H9 (cell line): ENCODE measurements at regions not wholly inside any gene's neighbourhood (a gene's known extent, or its start where the extent isn't known, plus 50 kb on each side); places are given as distances from the start of the nearest gene placed in this dataset.

Experiments
- DNase-seq: peaks from one replicate; pipeline ENCODE4 v3.0.0-alpha.2; 2017
- H2AFZ ChIP-seq: one replicate; pipeline ENCODE4 v1.6.1; 2013; ENCODE audit warnings: mild to moderate bottlenecking, low read length, control low read depth, moderate library complexity
- H2AK5ac ChIP-seq: 2 replicates; pipeline ENCODE4 v1.6.1; 2013; ENCODE audit warnings: low read length, control low read depth, mixed read lengths; ENCODE audit not compliant: insufficient read length
- H2BK120ac ChIP-seq: one replicate; pipeline ENCODE4 v1.6.1; 2013; ENCODE audit warnings: low read depth, mild to moderate bottlenecking, low read length, control low read depth, inconsistent platforms; ENCODE audit not compliant: poor library complexity, severe bottlenecking
- H2BK12ac ChIP-seq: 2 replicates; pipeline ENCODE4 v1.6.1; 2013; ENCODE audit warnings: low read length, control low read depth, mixed read lengths, low read depth; ENCODE audit not compliant: insufficient read length
- H2BK15ac ChIP-seq: 2 replicates; pipeline ENCODE4 v1.6.1; 2013; ENCODE audit warnings: low read depth, low read length, control low read depth
- H2BK20ac ChIP-seq: one replicate; pipeline ENCODE4 v1.6.1; 2013; ENCODE audit warnings: low read depth, mild to moderate bottlenecking, low read length, control low read depth, inconsistent platforms; ENCODE audit not compliant: poor library complexity, severe bottlenecking
- H2BK5ac ChIP-seq: 2 replicates; pipeline ENCODE4 v1.6.1; 2013; ENCODE audit warnings: low read length, control low read depth, mixed read lengths; ENCODE audit not compliant: insufficient read length
- H3K14ac ChIP-seq: 2 replicates; pipeline ENCODE4 v1.6.1; 2013; ENCODE audit warnings: low read length, control low read depth; ENCODE audit not compliant: insufficient read depth
- H3K18ac ChIP-seq: 2 replicates; pipeline ENCODE4 v1.6.1; 2013; ENCODE audit warnings: low read depth, mild to moderate bottlenecking, mixed read lengths, low read length, control low read depth; ENCODE audit not compliant: insufficient read length
- H3K23ac ChIP-seq: 2 replicates; pipeline ENCODE4 v1.6.1; 2013; ENCODE audit warnings: low read length, control low read depth, mixed read lengths, low read depth; ENCODE audit not compliant: insufficient read length
- H3K23me2 ChIP-seq: 2 replicates; pipeline ENCODE4 v1.6.1; 2013; ENCODE audit warnings: low read depth, mild to moderate bottlenecking, mixed read lengths, low read length, control low read depth; ENCODE audit not compliant: insufficient read length, poor library complexity, severe bottlenecking
- H3K27ac ChIP-seq: 2 replicates; pipeline ENCODE4 v1.5.1; 2013; ENCODE audit warnings: low read length, control low read depth, mixed read lengths, low read depth; ENCODE audit not compliant: insufficient read length
- H3K27me3 ChIP-seq: 2 replicates; pipeline ENCODE4 v1.6.1; 2013; ENCODE audit warnings: low read length, control low read depth, inconsistent platforms; ENCODE audit not compliant: insufficient read depth
- H3K4ac ChIP-seq: 2 replicates; pipeline ENCODE4 v1.6.1; 2013; ENCODE audit warnings: low read depth, mild to moderate bottlenecking, control low read depth, inconsistent platforms, low read length, moderate library complexity
- H3K4me1 ChIP-seq: 2 replicates; pipeline ENCODE4 v1.6.1; 2013; ENCODE audit warnings: low read length, control low read depth, inconsistent platforms; ENCODE audit not compliant: insufficient read depth
- H3K4me2 ChIP-seq: 2 replicates; pipeline ENCODE4 v1.6.1; 2013; ENCODE audit warnings: low read length, control low read depth, mixed read lengths; ENCODE audit not compliant: insufficient read length, insufficient read depth
- H3K56ac ChIP-seq: 2 replicates; pipeline ENCODE4 v1.6.1; 2013; ENCODE audit warnings: low read depth, mild to moderate bottlenecking, mixed read lengths, low read length, control low read depth; ENCODE audit not compliant: insufficient read length
- H3K79me1 ChIP-seq: 2 replicates; pipeline ENCODE4 v1.6.1; 2013; ENCODE audit warnings: low read depth, mild to moderate bottlenecking, moderate library complexity, low read length, control low read depth, inconsistent platforms; ENCODE audit not compliant: insufficient read depth, poor library complexity, severe bottlenecking
- H3K79me2 ChIP-seq: 2 replicates; pipeline ENCODE4 v1.6.1; 2013; ENCODE audit warnings: low read length, control low read depth, inconsistent platforms; ENCODE audit not compliant: insufficient read depth
- H3K9ac ChIP-seq: 2 replicates; pipeline ENCODE4 v1.6.1; 2013; ENCODE audit warnings: low read length, control low read depth, mixed read lengths; ENCODE audit not compliant: insufficient read length; ENCODE audit errors: extremely low read depth
- H3K9me3 ChIP-seq: one replicate; pipeline ENCODE4 v1.6.1; 2013; ENCODE audit warnings: low read depth, low read length, inconsistent platforms; ENCODE audit not compliant: control insufficient read depth
- H3T11ph ChIP-seq: one replicate; pipeline ENCODE4 v1.6.1; 2013; ENCODE audit warnings: mild to moderate bottlenecking, low read length, control low read depth, inconsistent platforms
- H4K20me1 ChIP-seq: one replicate; pipeline ENCODE4 v1.6.1; 2013; ENCODE audit not compliant: control insufficient read depth, insufficient read length, insufficient read depth
- H4K5ac ChIP-seq: 2 replicates; pipeline ENCODE4 v1.6.1; 2013; ENCODE audit warnings: low read depth, mild to moderate bottlenecking, mixed read lengths, low read length, control low read depth; ENCODE audit not compliant: insufficient read length
- H4K8ac ChIP-seq: replicated peaks from 2 replicates; pipeline ENCODE4 v1.6.1; 2013; ENCODE audit warnings: low read length, control low read depth, mixed read lengths, low read depth; ENCODE audit not compliant: insufficient read length
- H4K91ac ChIP-seq: 2 replicates; pipeline ENCODE4 v1.6.1; 2013; ENCODE audit warnings: low read depth, mild to moderate bottlenecking, moderate library complexity, mixed read lengths, low read length, control low read depth; ENCODE audit not compliant: insufficient read length
- H3K27ac Mint-ChIP-seq, 3 experiments: 2 replicates in 2 of 3; 3 replicates in 1 of 3; pipeline ENCODE4 v1.8.0; 2020 to 2021; ENCODE audit warnings: mixed read lengths in 3 of 3, mild to moderate bottlenecking in 1 of 3, moderate library complexity in 1 of 3
- H3K27me3 Mint-ChIP-seq: 2 replicates; pipeline ENCODE4 v1.8.0; 2021; ENCODE audit warnings: low read depth, mild to moderate bottlenecking, moderate library complexity, mixed read lengths
- H3K36me3 Mint-ChIP-seq, 3 experiments: 2 replicates in 2 of 3; 3 replicates in 1 of 3; pipeline ENCODE4 v1.8.0; 2020 to 2021; ENCODE audit warnings: low read depth in 3 of 3, mixed read lengths in 3 of 3; ENCODE audit not compliant: insufficient read depth in 1 of 3
- H3K4me1 Mint-ChIP-seq, 2 experiments: 2 replicates each; pipeline ENCODE4 v1.8.0; 2020; ENCODE audit warnings: mixed read lengths in 2 of 2
- H3K4me3 Mint-ChIP-seq, 2 experiments: 2 replicates in 1 of 2; 3 replicates in 1 of 2; pipeline ENCODE4 v1.8.0; 2020 to 2021; ENCODE audit warnings: mild to moderate bottlenecking in 2 of 2, mixed read lengths in 2 of 2, moderate library complexity in 1 of 2
- H3K9me3 Mint-ChIP-seq, 2 experiments: 2 replicates in 1 of 2; 3 replicates in 1 of 2; pipeline ENCODE4 v1.8.0; 2020; ENCODE audit warnings: mild to moderate bottlenecking in 2 of 2, mixed read lengths in 2 of 2, moderate library complexity in 1 of 2
- WGBS: extraction: QIAGEN DNeasy Blood & Tissue Kit; methylation state at CpG from one replicate; pipeline ENCODE4 v1.1.7; 2013; ENCODE audit warnings: missing lambda C conversion rate, low lambda C conversion rate, mixed read lengths; ENCODE audit not compliant: insufficient read length; ENCODE audit errors: extremely low coverage; 5-methylcytosine and 5-hydroxymethylcytosine counted together
- TF ChIP-seq, protein P1 (sequence below): fragments of 200-600 bp; sonication (generic); conservative IDR thresholded peaks from 3 replicates; pipeline ENCODE4 v1.8.0; 2021; ENCODE audit warnings: antibody characterized with exemption, mild to moderate bottlenecking

DNA sequence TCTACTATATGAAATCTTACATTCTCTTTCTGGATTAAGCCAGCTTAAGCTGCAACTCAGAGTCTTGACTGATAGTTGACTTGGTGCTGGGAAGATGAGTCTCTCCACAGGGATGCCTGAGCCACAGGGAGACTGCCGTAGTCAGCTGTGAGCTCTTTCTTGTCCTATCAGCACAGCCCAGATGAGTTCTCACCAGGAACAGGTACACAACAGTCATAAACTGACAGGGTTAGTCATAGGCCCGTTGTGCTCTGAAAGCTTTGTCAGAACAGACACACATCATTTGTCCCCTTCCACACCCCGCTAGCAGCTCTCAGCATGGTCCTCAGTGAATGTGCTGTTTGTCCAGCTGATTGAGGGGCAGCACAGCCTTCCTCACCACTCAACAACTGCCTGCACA is 221.6 kb downstream of the RPS24 start:
- Histone ChIP-seq H4K20me1 (no peaks in the 10 kb centered on the region), H2BK15ac (no peak overlapping the region), H3K23ac (no peak overlapping the region), H3K4me1 (no peaks in the 10 kb centered on the region), H2BK5ac (no peak overlapping the region), H3K4ac (no peak overlapping the region), H2BK20ac (no peak overlapping the region), H3K79me1 (no peaks in the 10 kb centered on the region), H3K9ac (no peak overlapping the region), H4K8ac (no peak overlapping the region), H4K91ac (no peak overlapping the region), H4K5ac (no peak overlapping the region), H3K27ac (no peak overlapping the region), H2BK120ac (no peak overlapping the region), H3K4me2 (no peak overlapping the region), H3K27me3 (no peaks in the 10 kb centered on the region), H3K79me2 (no peaks in the 10 kb centered on the region), H3K23me2 (no peaks in the 10 kb centered on the region), H3K14ac (no peak overlapping the region), H3K9me3 (no peaks in the 10 kb centered on the region), H3T11ph (no peak overlapping the region), H3K18ac (no peak overlapping the region), H3K56ac (no peak overlapping the region), H2BK12ac (no peak overlapping the region), H2AK5ac (no peak overlapping the region), H2AFZ (no peak overlapping the region)
- TF ChIP-seq, protein P1, sequence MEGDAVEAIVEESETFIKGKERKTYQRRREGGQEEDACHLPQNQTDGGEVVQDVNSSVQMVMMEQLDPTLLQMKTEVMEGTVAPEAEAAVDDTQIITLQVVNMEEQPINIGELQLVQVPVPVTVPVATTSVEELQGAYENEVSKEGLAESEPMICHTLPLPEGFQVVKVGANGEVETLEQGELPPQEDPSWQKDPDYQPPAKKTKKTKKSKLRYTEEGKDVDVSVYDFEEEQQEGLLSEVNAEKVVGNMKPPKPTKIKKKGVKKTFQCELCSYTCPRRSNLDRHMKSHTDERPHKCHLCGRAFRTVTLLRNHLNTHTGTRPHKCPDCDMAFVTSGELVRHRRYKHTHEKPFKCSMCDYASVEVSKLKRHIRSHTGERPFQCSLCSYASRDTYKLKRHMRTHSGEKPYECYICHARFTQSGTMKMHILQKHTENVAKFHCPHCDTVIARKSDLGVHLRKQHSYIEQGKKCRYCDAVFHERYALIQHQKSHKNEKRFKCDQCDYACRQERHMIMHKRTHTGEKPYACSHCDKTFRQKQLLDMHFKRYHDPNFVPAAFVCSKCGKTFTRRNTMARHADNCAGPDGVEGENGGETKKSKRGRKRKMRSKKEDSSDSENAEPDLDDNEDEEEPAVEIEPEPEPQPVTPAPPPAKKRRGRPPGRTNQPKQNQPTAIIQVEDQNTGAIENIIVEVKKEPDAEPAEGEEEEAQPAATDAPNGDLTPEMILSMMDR: no peak
- H3K4me1 Mint-ChIP-seq: no peaks in the 10 kb centered on the region
- no peaks in the 10 kb centered on the region; a peak in 1 of 7 replicates for H3K36me3 Mint-ChIP-seq
- peaks cover 2% of the 10 kb centered on the region; the same call in 1 of the 2 replicates for H3K27me3 Mint-ChIP-seq
- no peak overlapping the region for H3K4me3 Mint-ChIP-seq
- H3K9me3 Mint-ChIP-seq: no peaks in the 10 kb centered on the region
- no CpG with 5 or more reads among the region's 3 CpGs for WGBS
- H3K27ac Mint-ChIP-seq: 0 out of 7 replicates have a peak overlapping the region, but pooled peaks of 1 of the 3 experiments have one; percentile 44
- DNase-seq: no peak
